22Rv1 (cell line): ENCODE measurements at regions not wholly inside any gene's neighbourhood (a gene's known extent, or its start where the extent isn't known, plus 50 kb on each side); places are given as distances from the start of the nearest gene placed in this dataset.
"Not testable (repeated sequence)": the region's sequence is repeated elsewhere in the genome, so short reads cannot be mapped to it uniquely, and the experiment has no call there.

Experiments
- CTCF ChIP-seq: fragments of 450-650 bp; IDR thresholded peaks from 2 replicates; pipeline ENCODE4 v1.5.1; 2017; ENCODE audit warnings: mild to moderate bottlenecking
- ZFX ChIP-seq: fragments of 450-650 bp; IDR thresholded peaks from 2 replicates; pipeline ENCODE4 v1.6.1; 2017; ENCODE audit warnings: antibody characterized with exemption, borderline replicate concordance

- TF ChIP-seq CTCF: peak; percentile 40
- not testable (repeated sequence) for TF ChIP-seq ZFX
Observed at GRCh38 chr2:91895091-91895490, 2976.1 kb upstream of the TEKT4 start.
